ENCODE measurements at regions not wholly inside any gene's neighbourhood (a gene's known extent, or its start where the extent isn't known, plus 50 kb on each side); places are given as distances from the start of the nearest gene placed in this dataset.

DNA sequence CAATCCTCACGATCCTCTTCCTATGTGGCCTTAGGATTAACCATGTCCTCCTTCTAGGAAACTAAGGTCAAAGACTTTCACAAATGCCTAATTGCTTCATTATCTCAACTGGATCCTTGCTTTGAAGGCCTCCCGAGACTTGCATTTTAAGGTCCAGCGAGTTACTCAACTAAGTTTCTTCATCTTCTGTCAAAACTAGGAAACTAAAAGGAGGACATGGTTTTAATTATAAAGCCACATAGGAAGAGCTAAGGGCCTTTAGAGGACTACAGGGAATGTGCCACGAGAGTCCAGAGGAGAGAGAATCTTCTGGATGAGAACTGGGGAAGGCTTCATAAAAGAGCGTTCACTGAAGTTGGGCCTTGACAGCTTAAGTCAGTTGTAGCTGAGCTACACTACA lies 87.8 kb upstream of the LPP start:
- intact Hi-C loops (cut with micrococcal nuclease) = no loop called here
- POLR2A ChIA-PET = no interaction called here
- H3K4me3 ChIP-seq (replicated peaks in 1 of 2; ENCODE audit: low read depth in 1 of 2, low read length in 2 of 2) = no peak overlapping the region
- H4K20me1 ChIP-seq (ENCODE audit: insufficient read depth) = no peaks in the 10 kb centered on the region
- no peak overlapping the region for H3K27ac ChIP-seq (ENCODE audit: low read depth, low read length)
- no peak overlapping the region for H3K4me2 ChIP-seq (ENCODE audit: low read length)
- H3K4me1 ChIP-seq (ENCODE audit: control insufficient read depth in 1 of 2, insufficient read depth in 2 of 2, low read length in 2 of 2) = peaks cover 5 to 15% of the 10 kb centered on the region in 2 experiments; a peak in 3 of 4 replicates
- TF ChIP-seq CTCF (IDR thresholded peaks at IDR 0.05 in 2 of 3, conservative IDR thresholded peaks at IDR 0.05 in 1 of 3; ENCODE audit: borderline replicate concordance in 1 of 3, insufficient read depth in 1 of 3, low read depth in 2 of 3, low read length in 2 of 3) (no peak), JUND (IDR thresholded peaks at IDR 0.05) (no peak), CEBPB (IDR thresholded peaks at IDR 0.05; ENCODE audit: low read depth) (no peak), SP1 (IDR thresholded peaks at IDR 0.05; ENCODE audit: low read depth) (no peak), EZH2phosphoT487 (IDR thresholded peaks at IDR 0.05; ENCODE audit: borderline replicate concordance) (no peak), ELF1 (IDR thresholded peaks at IDR 0.05; ENCODE audit: borderline replicate concordance, low read depth) (no peak), REST (IDR thresholded peaks at IDR 0.05; ENCODE audit: low read depth) (no peak), SIN3A (IDR thresholded peaks at IDR 0.05; ENCODE audit: low read depth) (no peak), SRF (IDR thresholded peaks at IDR 0.05; ENCODE audit: low read depth) (no peak), RAD21 (IDR thresholded peaks at IDR 0.05; ENCODE audit: low read depth) (no peak), POLR2AphosphoS5 (IDR thresholded peaks at IDR 0.05; ENCODE audit: low read depth, low read length) (no peak), ZFX (IDR thresholded peaks at IDR 0.05) (no peak), EZH2 (IDR thresholded peaks at IDR 0.05) (no peak), TCF7L2 (IDR thresholded peaks at IDR 0.05; ENCODE audit: borderline replicate concordance, extremely low read depth, insufficient read depth, insufficient read length) (no peak), ZNF274 (IDR thresholded peaks at IDR 0.05; ENCODE audit: low read depth, low read length) (no peak), CBX3 (IDR thresholded peaks at IDR 0.05; ENCODE audit: low read depth) (no peak)
- TF ChIP-seq, protein P1, sequence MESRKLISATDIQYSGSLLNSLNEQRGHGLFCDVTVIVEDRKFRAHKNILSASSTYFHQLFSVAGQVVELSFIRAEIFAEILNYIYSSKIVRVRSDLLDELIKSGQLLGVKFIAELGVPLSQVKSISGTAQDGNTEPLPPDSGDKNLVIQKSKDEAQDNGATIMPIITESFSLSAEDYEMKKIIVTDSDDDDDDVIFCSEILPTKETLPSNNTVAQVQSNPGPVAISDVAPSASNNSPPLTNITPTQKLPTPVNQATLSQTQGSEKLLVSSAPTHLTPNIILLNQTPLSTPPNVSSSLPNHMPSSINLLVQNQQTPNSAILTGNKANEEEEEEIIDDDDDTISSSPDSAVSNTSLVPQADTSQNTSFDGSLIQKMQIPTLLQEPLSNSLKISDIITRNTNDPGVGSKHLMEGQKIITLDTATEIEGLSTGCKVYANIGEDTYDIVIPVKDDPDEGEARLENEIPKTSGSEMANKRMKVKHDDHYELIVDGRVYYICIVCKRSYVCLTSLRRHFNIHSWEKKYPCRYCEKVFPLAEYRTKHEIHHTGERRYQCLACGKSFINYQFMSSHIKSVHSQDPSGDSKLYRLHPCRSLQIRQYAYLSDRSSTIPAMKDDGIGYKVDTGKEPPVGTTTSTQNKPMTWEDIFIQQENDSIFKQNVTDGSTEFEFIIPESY (IDR thresholded peaks at IDR 0.05; ENCODE audit: extremely low read depth, insufficient replicate concordance, low read length) = no peak
- TF ChIP-seq, protein P2, sequence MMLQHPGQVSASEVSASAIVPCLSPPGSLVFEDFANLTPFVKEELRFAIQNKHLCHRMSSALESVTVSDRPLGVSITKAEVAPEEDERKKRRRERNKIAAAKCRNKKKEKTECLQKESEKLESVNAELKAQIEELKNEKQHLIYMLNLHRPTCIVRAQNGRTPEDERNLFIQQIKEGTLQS (IDR thresholded peaks at IDR 0.05) = no peak
- TF ChIP-seq, protein P3, sequence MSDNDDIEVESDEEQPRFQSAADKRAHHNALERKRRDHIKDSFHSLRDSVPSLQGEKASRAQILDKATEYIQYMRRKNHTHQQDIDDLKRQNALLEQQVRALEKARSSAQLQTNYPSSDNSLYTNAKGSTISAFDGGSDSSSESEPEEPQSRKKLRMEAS (IDR thresholded peaks at IDR 0.05) = no peak
- ATAC-seq (no peak), DNase-seq (ENCODE audit: low read depth, low spot score) (no peak)
- no peaks in the 10 kb centered on the region for H3K27me3 ChIP-seq (ENCODE audit: insufficient read depth, low read length)
- H3K9ac ChIP-seq (ENCODE audit: low read length) = no peak overlapping the region
- H3K9me3 ChIP-seq (ENCODE audit: control insufficient read depth in 1 of 2, insufficient read depth in 1 of 2, low read depth in 1 of 2, low read length in 2 of 2) = no peaks in the 10 kb centered on the region
- H3K79me2 ChIP-seq (ENCODE audit: insufficient read depth, low read length) = no peaks in the 10 kb centered on the region
- CTCF ChIA-PET = interaction anchor here (0.6 kb wide), 1 partner anchor 319 kb away, joined by 3 read pairs; no protein-coding TSS in a partner anchor
- RAD21 ChIA-PET (ENCODE audit: low non-redundant PET in 1 of 2, low total read pairs in 2 of 2, uncharacterized antibody in 2 of 2, unreplicated experiment in 2 of 2) = no interaction called here
- H3K9me2 ChIP-seq (ENCODE audit: insufficient read depth) = no peaks in the 10 kb centered on the region
- no peaks in the 10 kb centered on the region for H3K36me3 ChIP-seq (ENCODE audit: control insufficient read depth in 1 of 2, insufficient read depth in 2 of 2, low read length in 2 of 2)
- BruUV-seq (replicated peaks) = no TSS peak
- no peak overlapping the region for H2AFZ ChIP-seq (ENCODE audit: low read depth, low read length, poor library complexity, severe bottlenecking)

All from HCT116 (cell line).